Osteoblast (primary cell): ENCODE measurements at regions not wholly inside any gene's neighbourhood (a gene's known extent, or its start where the extent isn't known, plus 50 kb on each side); places are given as distances from the start of the nearest gene placed in this dataset.

Experiments
- DNase-seq: peaks from one replicate; pipeline ENCODE4 v3.0.0; 2011; ENCODE audit warnings: low spot score, mixed read lengths; ENCODE audit not compliant: insufficient read length; ENCODE audit errors: missing footprints
- H2AFZ ChIP-seq: 2 replicates; pipeline ENCODE4 v1.6.0; 2011; ENCODE audit warnings: mild to moderate bottlenecking, low read length
- H3K27ac ChIP-seq: 2 replicates; pipeline ENCODE4 v1.5.1; 2011; ENCODE audit warnings: mild to moderate bottlenecking, low read depth, low read length, moderate library complexity
- H3K27me3 ChIP-seq: 2 replicates; pipeline ENCODE4 v1.6.0; 2012; ENCODE audit warnings: mild to moderate bottlenecking, control low read depth, inconsistent platforms, low read length, moderate library complexity; ENCODE audit not compliant: insufficient read depth
- H3K36me3 ChIP-seq: 2 replicates; pipeline ENCODE4 v1.5.1; 2011; ENCODE audit warnings: mild to moderate bottlenecking, low read length, control low read depth, moderate library complexity; ENCODE audit not compliant: insufficient read depth
- H3K4me1 ChIP-seq: 2 replicates; pipeline ENCODE4 v1.5.1; 2011; ENCODE audit warnings: mild to moderate bottlenecking, low read length, control low read depth, moderate library complexity; ENCODE audit not compliant: insufficient read depth
- H3K4me2 ChIP-seq: 2 replicates; pipeline ENCODE4 v1.6.0; 2011; ENCODE audit warnings: mild to moderate bottlenecking, low read length; ENCODE audit not compliant: insufficient read depth
- H3K4me3 ChIP-seq: fragments of 200-600 bp; sonication (generic); 3 replicates; pipeline ENCODE4 v1.5.1; 2012; ENCODE audit warnings: mild to moderate bottlenecking, low read length, inconsistent platforms; ENCODE audit not compliant: insufficient read depth
- H3K79me2 ChIP-seq: 2 replicates; pipeline ENCODE4 v1.6.0; 2012; ENCODE audit warnings: mild to moderate bottlenecking, low read length, control low read depth, inconsistent platforms; ENCODE audit not compliant: insufficient read depth
- H3K9me3 ChIP-seq: 2 replicates; pipeline ENCODE4 v1.5.1; 2011; ENCODE audit warnings: low read depth, low read length, control low read depth
- H4K20me1 ChIP-seq: 2 replicates; pipeline ENCODE4 v1.6.0; 2012; ENCODE audit warnings: mild to moderate bottlenecking, low read length, control low read depth; ENCODE audit not compliant: insufficient read depth
- TF ChIP-seq, protein P1 (sequence below): IDR thresholded peaks from 2 replicates; pipeline ENCODE4 v1.5.1; 2011; ENCODE audit warnings: mild to moderate bottlenecking, low read depth, low read length, moderate library complexity; ENCODE audit errors: extremely low read depth

DNA sequence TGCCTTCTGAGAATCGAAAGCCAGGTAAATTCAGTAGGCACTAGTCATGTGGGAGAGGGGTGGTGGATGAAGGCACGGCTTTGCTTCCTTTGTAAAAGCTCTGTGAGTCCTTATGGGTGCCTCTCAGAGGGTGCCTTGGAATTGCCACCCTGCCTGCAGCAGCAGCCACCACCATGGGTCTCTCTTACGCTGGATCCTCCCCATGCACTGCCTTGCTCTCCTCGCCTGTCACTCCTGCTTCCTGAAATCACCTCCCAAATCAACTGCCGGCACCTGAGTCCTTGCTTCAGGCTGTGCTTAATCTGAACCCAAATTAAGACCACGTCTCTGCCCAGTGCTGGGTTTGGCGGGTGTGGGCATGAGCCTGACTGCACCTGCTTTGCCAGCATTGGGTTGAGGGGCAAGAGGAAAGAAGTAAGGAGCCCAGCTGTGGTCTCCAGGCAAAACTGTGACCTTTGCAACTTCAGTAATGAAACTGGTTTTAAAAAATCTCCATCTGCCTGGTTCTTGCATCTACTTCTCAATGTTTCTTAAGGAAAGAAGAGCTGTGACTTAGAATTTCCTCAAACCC, 55.9 kb upstream of the CLMN start:
- Histone ChIP-seq H3K4me1 (no peaks in the 10 kb centered on the region), H3K9me3 (no peaks in the 10 kb centered on the region), H3K36me3 (no peaks in the 10 kb centered on the region), H3K27ac (no peak overlapping the region), H3K27me3 (no peaks in the 10 kb centered on the region), H3K4me2 (no peak overlapping the region), H4K20me1 (no peaks in the 10 kb centered on the region), H2AFZ (no peak overlapping the region), H3K4me3 (no peak overlapping the region), H3K79me2 (no peaks in the 10 kb centered on the region)
- TF ChIP-seq, protein P1, sequence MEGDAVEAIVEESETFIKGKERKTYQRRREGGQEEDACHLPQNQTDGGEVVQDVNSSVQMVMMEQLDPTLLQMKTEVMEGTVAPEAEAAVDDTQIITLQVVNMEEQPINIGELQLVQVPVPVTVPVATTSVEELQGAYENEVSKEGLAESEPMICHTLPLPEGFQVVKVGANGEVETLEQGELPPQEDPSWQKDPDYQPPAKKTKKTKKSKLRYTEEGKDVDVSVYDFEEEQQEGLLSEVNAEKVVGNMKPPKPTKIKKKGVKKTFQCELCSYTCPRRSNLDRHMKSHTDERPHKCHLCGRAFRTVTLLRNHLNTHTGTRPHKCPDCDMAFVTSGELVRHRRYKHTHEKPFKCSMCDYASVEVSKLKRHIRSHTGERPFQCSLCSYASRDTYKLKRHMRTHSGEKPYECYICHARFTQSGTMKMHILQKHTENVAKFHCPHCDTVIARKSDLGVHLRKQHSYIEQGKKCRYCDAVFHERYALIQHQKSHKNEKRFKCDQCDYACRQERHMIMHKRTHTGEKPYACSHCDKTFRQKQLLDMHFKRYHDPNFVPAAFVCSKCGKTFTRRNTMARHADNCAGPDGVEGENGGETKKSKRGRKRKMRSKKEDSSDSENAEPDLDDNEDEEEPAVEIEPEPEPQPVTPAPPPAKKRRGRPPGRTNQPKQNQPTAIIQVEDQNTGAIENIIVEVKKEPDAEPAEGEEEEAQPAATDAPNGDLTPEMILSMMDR = no peak
- DNase-seq = no peak

DNA sequence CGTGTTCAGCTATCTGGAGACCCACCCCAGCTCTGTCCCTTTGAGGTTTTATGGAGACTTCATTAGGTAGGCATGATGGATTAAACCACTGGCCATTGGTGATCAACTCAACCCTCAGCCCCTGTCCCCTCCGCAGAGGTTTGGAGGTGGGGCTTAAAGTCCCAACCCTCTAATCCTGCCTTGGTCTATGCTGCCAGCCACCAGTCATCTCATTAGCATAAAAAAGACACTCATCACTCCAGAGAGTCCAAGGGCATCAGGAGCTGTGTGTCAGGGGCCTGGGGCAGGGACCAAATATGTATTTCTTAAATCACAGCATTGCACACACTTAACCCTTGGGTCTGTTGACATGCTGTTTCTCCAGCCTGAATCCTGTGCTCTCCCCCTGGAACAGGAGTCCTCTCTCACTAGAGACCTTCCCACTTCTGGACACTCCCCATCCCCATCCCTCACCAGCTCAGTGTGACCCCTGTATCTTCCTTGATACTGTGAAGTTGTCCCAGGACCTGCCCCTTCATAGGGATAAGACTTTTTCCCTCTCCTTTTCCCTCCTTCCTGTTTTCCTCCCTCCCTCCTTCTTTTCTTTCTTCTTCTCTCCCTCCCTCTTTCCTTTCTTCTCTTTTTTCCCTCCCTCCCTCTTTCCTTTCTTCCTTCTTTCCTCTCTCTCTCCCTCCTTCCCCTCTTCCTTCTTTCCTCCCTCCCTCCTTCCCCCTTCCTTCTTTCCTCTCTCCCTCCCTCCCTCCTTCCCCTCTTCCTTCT, 54.7 kb upstream of the CLMN start:
- Histone ChIP-seq H3K79me2 (no peaks in the 10 kb centered on the region), H2AFZ (no peak overlapping the region), H3K36me3 (no peaks in the 10 kb centered on the region), H3K4me2 (no peak overlapping the region), H3K9me3 (no peaks in the 10 kb centered on the region), H4K20me1 (no peaks in the 10 kb centered on the region), H3K27ac (no peak overlapping the region), H3K4me3 (no peak overlapping the region), H3K27me3 (no peaks in the 10 kb centered on the region), H3K4me1 (no peaks in the 10 kb centered on the region)
- DNase-seq = no peak
- TF ChIP-seq, protein P1 = no peak

GRCh38 chr14:95370076-95370475, 50.4 kb upstream of the CLMN start:
- Histone ChIP-seq H3K4me1 (peaks cover 2% of the 10 kb centered on the region), H3K4me2 (no peak overlapping the region), H4K20me1 (no peaks in the 10 kb centered on the region), H3K4me3 (no peak overlapping the region), H3K27me3 (peaks cover 3% of the 10 kb centered on the region), H3K36me3 (no peaks in the 10 kb centered on the region), H3K9me3 (no peaks in the 10 kb centered on the region), H3K79me2 (no peaks in the 10 kb centered on the region), H3K27ac (no peak overlapping the region), H2AFZ (no peak overlapping the region)
- TF ChIP-seq, protein P1 = no peak
- DNase-seq = no peak
